AG04449 (cell line): ENCODE measurements at regions not wholly inside any gene's neighbourhood (a gene's known extent, or its start where the extent isn't known, plus 50 kb on each side); places are given as distances from the start of the nearest gene placed in this dataset.

Experiments used
- CTCF ChIA-PET: fragments of 350-600 bp; formaldehyde crosslinking; extraction: SDS; loops from one replicate; lab custom pipeline; 2021; ENCODE audit warnings: antibody characterized with exemption; lab: Yijun Ruan, JAX
- POLR2A ChIA-PET: fragments of 400-600, 350-600 bp; formaldehyde crosslinking; extraction: SDS; loops from one replicate; lab custom pipeline; 2020; ENCODE audit warnings: antibody characterized with exemption, inconsistent platforms; lab: Yijun Ruan, JAX
- DNase-seq: peaks from one replicate; pipeline ENCODE4 v3.0.0-alpha.2; 2010; ENCODE audit warnings: low read depth, low spot score
- H3K4me3 ChIP-seq: 2 replicates; pipeline ENCODE4 v1.5.1; 2011; ENCODE audit warnings: low read depth, mild to moderate bottlenecking, control low read depth, low read length
- CTCF ChIP-seq: IDR thresholded peaks from one replicate; pipeline ENCODE4 v1.5.1; 2011; ENCODE audit warnings: mild to moderate bottlenecking, moderate library complexity, low read length, control low read depth, inconsistent platforms; ENCODE audit not compliant: insufficient read depth; ENCODE audit errors: missing control alignments

DNA sequence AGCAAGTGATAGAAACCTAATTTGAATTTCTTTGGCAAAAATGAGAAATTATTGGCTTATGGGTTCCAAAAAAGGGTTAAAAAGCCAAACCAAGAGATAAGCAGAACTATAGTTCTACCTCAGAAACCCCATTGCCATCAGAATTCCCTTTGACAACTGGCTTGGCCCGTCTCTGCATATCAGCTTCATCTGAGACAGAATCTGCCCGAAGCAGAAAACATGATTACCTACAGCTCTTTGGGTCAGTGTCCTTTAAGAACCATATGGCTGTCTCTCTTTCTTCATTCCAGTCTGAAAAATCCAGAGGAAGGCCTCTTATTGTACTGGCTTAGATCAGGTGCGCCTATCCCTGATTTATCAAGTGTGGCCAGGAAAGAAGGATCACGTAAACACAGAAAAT is 49.8 kb upstream of the AGPS start:
- ChIA-PET CTCF (interaction anchor here (0.5 kb wide), 1 partner anchor 178 kb away, joined by 3 read pairs; no protein-coding TSS in a partner anchor), POLR2A (no interaction called here)

More for the DNA sequence above, 49.8 kb upstream of the AGPS start:
- no peak for DNase-seq
- no peak overlapping the region for H3K4me3 ChIP-seq
- TF ChIP-seq CTCF: no peak
